ENCODE measurements at regions not wholly inside any gene's neighbourhood (a gene's known extent, or its start where the extent isn't known, plus 50 kb on each side); places are given as distances from the start of the nearest gene placed in this dataset.
"Not testable (repeated sequence)": the region's sequence is repeated elsewhere in the genome, so short reads cannot be mapped to it uniquely, and the experiment has no call there.

DNA sequence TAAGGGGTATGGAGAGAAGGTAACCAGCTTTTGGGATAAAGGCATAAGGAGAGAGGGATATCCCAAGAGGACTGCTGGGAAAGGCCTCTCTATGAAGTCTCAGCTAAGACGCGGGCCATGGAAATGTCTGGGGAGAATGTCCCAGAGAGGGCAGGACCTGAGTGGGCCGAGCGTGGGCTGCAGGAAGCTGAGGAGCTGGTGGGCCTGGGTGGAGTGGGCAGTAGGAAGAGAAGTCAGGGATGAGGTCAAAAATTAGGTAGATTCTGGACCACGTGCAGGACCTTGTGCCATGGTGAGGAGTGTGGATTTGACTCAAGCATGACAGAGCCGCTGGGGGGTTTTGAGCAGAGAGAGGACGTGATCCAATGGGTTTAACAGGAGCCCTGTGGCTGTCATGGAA is 66.5 kb upstream of the SULF2 start:
- DNase-seq (no peak), ATAC-seq (no peak)
- Mint-ChIP-seq H3K4me1 (ENCODE audit: low read depth) (no peaks in the 10 kb centered on the region), H3K9me3 (no peaks in the 10 kb centered on the region), H3K4me3 (no peak overlapping the region), H3K36me3 (ENCODE audit: insufficient read depth) (no peaks in the 10 kb centered on the region), H3K27me3 (ENCODE audit: low read depth) (peaks cover 15% of the 10 kb centered on the region)

DNA sequence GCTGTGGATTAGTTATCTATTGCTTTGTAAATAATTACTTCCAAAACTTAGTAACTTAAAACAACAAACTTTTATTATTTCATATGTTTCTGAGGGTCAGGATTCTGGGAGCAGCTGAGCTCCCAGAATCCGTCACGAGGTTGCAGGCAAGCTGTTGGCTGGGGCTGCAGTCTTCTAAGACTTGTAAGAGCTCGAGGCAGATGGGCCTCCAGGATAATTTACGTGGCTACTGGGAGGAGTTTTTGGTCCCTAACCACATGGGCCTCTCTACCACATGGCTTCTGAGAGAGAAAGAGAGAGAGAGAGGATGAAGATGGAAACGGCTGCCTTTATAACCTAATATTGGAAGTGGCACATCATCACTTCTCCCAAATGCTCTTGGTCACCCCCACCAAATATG is 64.9 kb upstream of the SULF2 start:
- Mint-ChIP-seq H3K36me3 (ENCODE audit: insufficient read depth) (no peaks in the 10 kb centered on the region), H3K9me3 (no peaks in the 10 kb centered on the region), H3K27me3 (ENCODE audit: low read depth) (peaks cover 15% of the 10 kb centered on the region), H3K4me3 (no peak overlapping the region), H3K4me1 (ENCODE audit: low read depth) (no peaks in the 10 kb centered on the region)
- no peak for ATAC-seq
- no peak for DNase-seq

DNA sequence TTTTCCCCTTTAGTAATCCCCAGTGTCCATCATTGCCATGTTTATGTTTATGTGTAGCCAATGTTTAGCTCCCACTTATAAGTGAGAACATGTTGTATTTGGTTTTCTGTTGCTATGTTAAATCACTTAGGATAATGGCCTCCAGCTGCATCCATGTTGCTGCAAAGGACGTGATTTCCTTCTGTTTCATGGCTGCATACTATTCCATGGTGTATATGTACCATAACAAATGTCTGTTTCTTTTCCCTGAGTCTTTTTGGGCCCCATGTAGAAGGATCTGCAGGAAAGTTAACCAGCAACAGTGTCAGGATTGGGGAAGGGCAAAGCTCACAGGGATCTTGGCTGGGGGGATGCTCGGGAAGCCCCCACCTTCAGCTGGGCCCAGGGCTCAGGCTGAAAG is 64.3 kb upstream of the SULF2 start:
- Mint-ChIP-seq H3K36me3 (ENCODE audit: insufficient read depth) (no peaks in the 10 kb centered on the region), H3K9me3 (no peaks in the 10 kb centered on the region), H3K27me3 (ENCODE audit: low read depth) (peaks cover 15% of the 10 kb centered on the region), H3K4me1 (ENCODE audit: low read depth) (no peaks in the 10 kb centered on the region), H3K4me3 (no peak overlapping the region)
- ATAC-seq (no peak), DNase-seq (no peak)

DNA sequence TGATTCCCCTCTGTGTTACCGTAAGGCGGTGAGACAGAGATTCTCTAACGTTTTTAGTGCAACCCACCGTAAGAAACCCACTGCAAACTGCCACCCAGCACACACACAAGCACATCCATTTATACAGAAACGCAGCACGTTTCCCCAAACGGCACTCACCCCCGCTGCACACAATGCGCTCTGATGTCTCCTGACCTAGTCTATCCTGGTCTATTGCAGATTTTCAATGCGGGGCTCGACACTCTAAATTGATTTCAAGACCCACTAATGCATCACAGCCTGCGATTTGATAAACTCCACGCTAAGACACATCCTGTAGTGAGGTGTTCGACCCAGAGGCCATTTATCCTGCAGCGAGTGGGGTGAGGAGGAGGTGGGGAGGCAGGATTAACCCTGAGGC is 63.7 kb upstream of the SULF2 start:
- peaks cover 15% of the 10 kb centered on the region for H3K27me3 Mint-ChIP-seq (ENCODE audit: low read depth)
- no peak for ATAC-seq
- no peaks in the 10 kb centered on the region for H3K4me1 Mint-ChIP-seq (ENCODE audit: low read depth)
- no peaks in the 10 kb centered on the region for H3K9me3 Mint-ChIP-seq
- H3K4me3 Mint-ChIP-seq, result no peak overlapping the region
- DNase-seq, result no peak
- no peaks in the 10 kb centered on the region for H3K36me3 Mint-ChIP-seq (ENCODE audit: insufficient read depth)

DNA sequence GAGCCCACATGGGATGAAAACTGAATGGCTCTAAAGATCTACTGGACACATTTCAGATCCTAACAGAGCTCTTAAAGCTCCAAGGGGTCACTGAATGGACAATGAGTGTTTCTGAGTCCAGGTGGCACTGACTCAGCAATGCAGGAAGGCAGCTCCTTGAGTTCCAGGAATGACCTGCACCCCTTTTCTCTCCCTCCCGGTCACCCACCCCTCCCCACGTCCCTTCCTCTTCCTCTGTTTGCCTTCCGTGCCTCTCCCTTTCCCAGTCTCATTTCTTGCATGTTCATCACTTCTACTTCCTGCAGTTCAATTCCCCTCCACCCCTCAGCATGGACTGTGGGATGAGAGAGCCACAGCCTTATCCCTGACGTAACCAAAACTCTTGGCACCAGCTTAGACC is 63.3 kb upstream of the SULF2 start:
- ATAC-seq; H3K36me3 Mint-ChIP-seq (ENCODE audit: insufficient read depth); H3K9me3 Mint-ChIP-seq; H3K4me1 Mint-ChIP-seq (ENCODE audit: low read depth); DNase-seq; H3K4me3 Mint-ChIP-seq: not testable (repeated sequence)
- H3K27me3 Mint-ChIP-seq (ENCODE audit: low read depth), result peaks cover 15% of the 10 kb centered on the region

DNA sequence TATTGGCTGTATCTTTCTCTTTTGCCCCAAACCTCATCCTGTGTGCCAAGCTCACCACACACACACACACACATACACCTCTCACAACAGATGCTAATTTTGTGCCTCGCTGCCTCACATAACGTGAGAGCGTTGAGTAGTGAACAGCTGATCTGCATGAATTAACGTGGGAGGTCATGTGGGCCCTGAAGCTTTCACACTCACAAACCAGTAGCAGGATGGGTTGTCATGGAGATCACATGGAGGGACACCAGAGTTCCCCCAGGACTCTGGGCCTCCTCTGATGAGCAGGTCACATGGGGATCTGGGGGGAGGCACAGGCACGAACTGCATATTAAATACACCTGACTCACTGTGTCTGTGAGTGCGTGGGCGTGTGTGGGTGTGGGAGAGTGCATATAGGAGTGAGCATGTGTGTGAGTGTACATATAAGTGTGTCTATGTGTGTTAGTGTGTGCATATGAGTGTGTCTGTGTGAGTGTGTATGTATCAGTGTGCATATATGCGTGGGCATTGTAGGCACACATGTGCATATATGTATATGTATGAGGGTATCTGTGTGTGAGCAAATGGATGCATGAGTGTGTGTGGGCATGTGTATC is 62.7 kb upstream of the SULF2 start:
- H3K36me3 Mint-ChIP-seq (ENCODE audit: insufficient read depth), result no peaks in the 10 kb centered on the region

DNA sequence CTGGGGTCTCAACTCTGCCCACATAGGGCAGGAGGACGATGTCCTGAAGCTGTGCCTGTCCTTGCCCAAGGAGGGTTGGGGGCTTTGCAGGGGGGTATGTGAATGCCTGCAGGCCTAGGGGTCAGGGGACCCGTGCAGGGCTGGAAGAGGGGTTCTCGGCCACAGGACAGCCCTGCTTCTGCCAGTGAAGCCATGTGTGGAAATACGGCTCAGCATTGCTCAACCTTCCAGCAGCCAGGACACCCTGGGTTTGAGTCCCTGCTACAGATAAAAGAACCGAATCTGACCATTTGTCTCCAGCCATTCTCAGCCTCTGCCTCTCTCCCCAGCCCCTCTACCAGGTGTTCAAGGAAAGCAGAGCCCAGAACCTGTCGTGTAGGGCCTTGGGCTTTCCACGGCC is 61.9 kb upstream of the SULF2 start:
- H3K27me3 Mint-ChIP-seq (ENCODE audit: low read depth), result peaks cover 17% of the 10 kb centered on the region
- not testable (repeated sequence) for H3K4me3 Mint-ChIP-seq; H3K4me1 Mint-ChIP-seq (ENCODE audit: low read depth); ATAC-seq; H3K9me3 Mint-ChIP-seq; DNase-seq; H3K36me3 Mint-ChIP-seq (ENCODE audit: insufficient read depth)

More for the DNA sequence above, 62.7 kb upstream of the SULF2 start:
- ATAC-seq, result no peak
- Mint-ChIP-seq H3K9me3 (no peaks in the 10 kb centered on the region), H3K4me3 (no peak overlapping the region), H3K27me3 (ENCODE audit: low read depth) (peaks cover 17% of the 10 kb centered on the region), H3K4me1 (ENCODE audit: low read depth) (no peaks in the 10 kb centered on the region)
- DNase-seq, result no peak

DNA sequence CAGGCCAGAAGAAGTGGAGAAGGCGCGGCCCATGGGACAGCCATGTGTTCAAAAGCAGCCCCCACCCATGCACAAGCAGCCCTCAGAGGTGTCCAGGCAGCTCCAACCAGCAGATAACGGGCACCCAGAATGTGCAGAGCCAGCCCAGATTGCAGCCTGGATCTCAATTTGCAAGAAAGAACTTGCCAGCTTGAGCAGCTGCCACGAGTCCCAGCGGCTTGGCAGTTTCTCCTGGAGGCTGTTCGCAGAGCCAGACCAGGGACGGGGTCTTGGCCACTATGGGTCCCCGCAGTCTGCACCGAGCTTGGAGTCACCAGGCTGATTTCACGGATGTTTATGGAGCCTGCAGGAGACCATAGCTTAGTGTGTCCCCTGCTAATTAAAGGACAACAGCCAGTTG is 61.4 kb upstream of the SULF2 start:
- not testable (repeated sequence) for DNase-seq; ATAC-seq; H3K9me3 Mint-ChIP-seq; H3K4me3 Mint-ChIP-seq; H3K4me1 Mint-ChIP-seq (ENCODE audit: low read depth); H3K36me3 Mint-ChIP-seq (ENCODE audit: insufficient read depth)
- H3K27me3 Mint-ChIP-seq (ENCODE audit: low read depth), result peaks cover 15% of the 10 kb centered on the region

DNA sequence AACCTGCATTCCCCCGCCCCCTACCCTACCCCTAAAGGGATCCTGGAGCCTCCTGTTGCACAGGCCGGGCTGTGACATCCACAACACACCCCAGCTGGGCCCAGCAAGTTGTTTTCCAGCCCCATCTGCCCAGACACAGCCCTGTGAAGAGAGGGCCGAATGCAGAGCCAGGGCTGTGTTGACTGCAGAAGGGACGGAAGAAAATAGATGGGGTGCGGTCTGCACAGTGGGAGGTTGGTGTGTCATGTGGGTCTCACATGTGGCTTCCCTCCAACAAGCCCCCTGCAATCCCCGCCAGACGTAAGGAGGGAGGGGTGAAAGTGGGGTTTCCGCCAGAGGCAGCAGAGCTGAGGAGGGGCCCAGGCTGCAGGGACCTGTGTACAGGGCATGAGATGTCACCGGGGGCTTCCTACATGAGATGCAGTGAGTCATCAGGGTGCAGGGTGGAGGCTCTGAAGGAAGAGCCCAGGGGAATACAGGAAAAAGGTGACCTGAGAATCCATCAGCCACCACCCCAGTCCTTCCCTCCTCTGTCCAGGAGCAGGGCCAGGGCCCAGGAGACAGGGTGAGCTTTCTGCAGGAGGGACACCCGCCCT is 60.2 kb upstream of the SULF2 start:
- H3K36me3 Mint-ChIP-seq (ENCODE audit: insufficient read depth); ATAC-seq: not testable (repeated sequence)

DNA sequence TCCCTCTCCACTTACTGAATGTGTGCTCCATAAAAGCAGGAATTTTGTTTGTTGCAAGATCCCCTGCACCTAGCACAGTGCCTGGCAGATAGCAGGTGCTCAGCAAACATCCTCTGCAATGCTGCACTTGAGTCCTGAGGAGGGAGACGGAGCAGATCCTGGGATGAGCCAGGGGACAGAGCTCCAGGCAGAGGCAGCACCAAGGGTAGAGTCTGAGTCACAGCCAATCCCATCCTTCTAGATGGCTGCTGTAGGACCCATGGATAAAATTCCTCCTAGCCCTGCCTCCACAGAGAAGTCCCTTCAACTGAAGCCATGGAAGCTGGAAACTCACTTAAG is 59.3 kb upstream of the SULF2 start:
- not testable (repeated sequence) for ATAC-seq

More for the DNA sequence above, 60.2 kb upstream of the SULF2 start:
- H3K27me3 Mint-ChIP-seq (ENCODE audit: low read depth); H3K4me1 Mint-ChIP-seq (ENCODE audit: low read depth); H3K9me3 Mint-ChIP-seq; DNase-seq; H3K4me3 Mint-ChIP-seq: not testable (repeated sequence)

DNA sequence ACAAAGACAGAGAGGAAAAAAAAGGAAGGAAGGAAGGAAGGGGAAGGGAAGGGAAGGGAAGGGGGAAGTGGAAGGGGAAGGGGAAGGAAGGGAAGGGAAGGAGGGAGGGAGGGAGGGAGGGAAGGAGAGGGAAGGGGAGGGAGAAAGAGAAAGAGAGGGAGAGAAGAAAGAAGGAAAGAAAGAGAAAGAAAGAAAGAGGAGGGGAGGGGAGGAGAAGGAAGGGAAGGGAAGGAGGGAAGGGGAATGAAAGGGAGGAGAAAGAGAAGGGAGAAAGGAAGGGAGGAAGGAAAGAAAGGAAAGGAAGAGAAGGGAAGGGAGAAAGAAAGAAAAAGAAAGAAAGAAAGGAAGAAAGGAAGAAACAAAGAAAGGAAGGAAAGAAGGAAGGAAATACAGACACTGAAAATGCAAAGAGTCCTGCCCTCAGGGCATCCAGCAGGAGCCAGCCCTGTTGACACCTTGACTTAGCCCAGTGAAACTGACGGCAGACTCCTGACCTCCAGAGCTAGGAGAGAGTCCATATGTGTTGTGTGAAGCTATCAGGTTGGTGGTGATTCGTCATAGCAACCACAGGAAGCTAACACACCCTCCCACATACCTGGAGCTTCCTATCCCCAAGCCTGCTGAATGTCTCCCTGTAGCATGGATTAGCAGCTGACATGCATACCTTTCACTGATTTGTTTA is 58.7 kb upstream of the SULF2 start:
- Mint-ChIP-seq H3K9me3 (no peaks in the 10 kb centered on the region), H3K4me3 (no peak overlapping the region), H3K27me3 (ENCODE audit: low read depth) (peaks cover 4% of the 10 kb centered on the region), H3K36me3 (ENCODE audit: insufficient read depth) (no peaks in the 10 kb centered on the region), H3K4me1 (ENCODE audit: low read depth) (no peaks in the 10 kb centered on the region)
- ATAC-seq (no peak), DNase-seq (no peak)

More for the DNA sequence above, 59.3 kb upstream of the SULF2 start:
- H3K4me1 Mint-ChIP-seq (ENCODE audit: low read depth); H3K36me3 Mint-ChIP-seq (ENCODE audit: insufficient read depth); H3K27me3 Mint-ChIP-seq (ENCODE audit: low read depth); H3K9me3 Mint-ChIP-seq; H3K4me3 Mint-ChIP-seq; DNase-seq: not testable (repeated sequence)

DNA sequence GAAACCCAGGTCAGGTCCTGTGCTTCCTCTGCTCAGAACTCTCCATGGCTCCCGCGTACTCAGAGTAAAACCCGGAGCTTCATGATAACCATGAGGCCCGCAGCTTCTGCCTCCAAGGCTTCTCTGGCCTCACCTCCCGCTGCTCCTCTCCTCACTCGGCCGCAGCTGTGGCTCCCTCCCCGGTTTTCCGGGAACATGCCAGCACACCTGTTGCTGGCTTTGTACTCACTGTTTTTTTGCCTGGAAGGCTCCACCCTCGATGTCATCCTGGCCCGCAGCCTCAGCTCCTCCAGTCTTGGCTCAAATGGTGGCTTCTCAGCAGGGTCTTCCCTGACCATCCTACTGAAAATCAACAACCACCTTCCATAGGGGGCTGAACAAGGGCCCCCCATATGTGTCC is 57.7 kb upstream of the SULF2 start:
- not testable (repeated sequence) for H3K36me3 Mint-ChIP-seq (ENCODE audit: insufficient read depth); H3K4me3 Mint-ChIP-seq; DNase-seq; H3K4me1 Mint-ChIP-seq (ENCODE audit: low read depth); ATAC-seq; H3K9me3 Mint-ChIP-seq; H3K27me3 Mint-ChIP-seq (ENCODE audit: low read depth)

DNA sequence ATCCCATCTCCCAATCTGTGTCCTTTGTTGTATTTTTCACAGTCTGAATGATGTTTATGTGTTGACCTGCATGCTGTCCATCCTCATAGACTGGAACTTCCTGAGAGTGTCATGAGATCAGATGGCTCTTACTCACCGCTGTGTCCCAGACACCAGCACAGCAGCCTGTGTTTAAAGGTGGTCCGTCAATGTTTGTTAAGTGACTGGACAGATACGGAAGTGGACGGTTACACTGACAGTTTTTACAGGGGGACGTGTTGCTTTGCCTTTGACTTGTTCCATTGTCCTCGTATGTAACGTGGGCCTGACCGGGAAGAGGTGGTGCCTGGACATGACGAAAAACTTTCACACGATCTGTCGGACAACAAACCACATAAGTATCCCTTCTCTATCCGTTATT is 56.7 kb upstream of the SULF2 start:
- not testable (repeated sequence) for H3K4me3 Mint-ChIP-seq; ATAC-seq; H3K36me3 Mint-ChIP-seq (ENCODE audit: insufficient read depth); H3K27me3 Mint-ChIP-seq (ENCODE audit: low read depth); DNase-seq; H3K4me1 Mint-ChIP-seq (ENCODE audit: low read depth); H3K9me3 Mint-ChIP-seq

DNA sequence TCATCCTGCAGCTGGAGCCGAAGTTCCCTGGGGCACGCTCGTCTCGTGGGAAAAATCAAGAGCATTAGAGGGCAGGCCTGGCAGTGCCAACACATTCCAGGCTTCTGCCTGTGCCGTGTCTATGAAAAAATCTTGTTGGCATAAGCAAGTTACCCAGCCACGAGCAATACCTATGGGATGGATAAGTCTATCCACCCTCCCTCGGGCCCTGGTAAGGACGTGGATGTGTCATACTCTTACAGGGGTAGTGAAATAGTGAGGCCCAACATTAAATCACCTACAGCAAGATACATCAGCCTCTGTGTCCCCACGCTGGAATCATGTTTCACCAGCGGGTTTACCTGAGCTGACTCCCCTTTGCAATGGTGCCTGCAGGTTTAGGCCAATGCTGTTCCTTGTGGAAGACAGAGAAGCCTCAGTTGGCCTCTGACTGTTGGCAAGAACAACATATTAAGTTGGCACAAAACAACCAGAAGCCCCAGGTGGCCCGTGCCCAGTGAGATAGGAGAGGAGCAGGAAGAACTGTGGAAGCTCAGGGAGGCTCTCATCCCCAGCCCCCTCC is 51.1 kb upstream of the SULF2 start:
- not testable (repeated sequence) for DNase-seq; H3K4me1 Mint-ChIP-seq (ENCODE audit: low read depth); H3K27me3 Mint-ChIP-seq (ENCODE audit: low read depth); H3K9me3 Mint-ChIP-seq; H3K4me3 Mint-ChIP-seq; H3K36me3 Mint-ChIP-seq (ENCODE audit: insufficient read depth); ATAC-seq
